ENCODE measurements at regions not wholly inside any gene's neighbourhood (a gene's known extent, or its start where the extent isn't known, plus 50 kb on each side); places are given as distances from the start of the nearest gene placed in this dataset.
"Not testable (repeated sequence)": the region's sequence is repeated elsewhere in the genome, so short reads cannot be mapped to it uniquely, and the experiment has no call there.

- H3K4me3 ChIP-seq; intact Hi-C loops (cut with micrococcal nuclease; ENCODE audit: unreplicated experiment); H4K20me1 ChIP-seq (ENCODE audit: insufficient read depth); H3K9me3 ChIP-seq (ENCODE audit: insufficient read depth, low read depth); H3K4me2 ChIP-seq; DNase-seq; POLR2A ChIA-PET (ENCODE audit: unreplicated experiment); H3K9me2 ChIP-seq (ENCODE audit: insufficient read depth); H3K79me2 ChIP-seq (ENCODE audit: low read depth); H3K27ac ChIP-seq; H3K36me3 ChIP-seq (ENCODE audit: low read depth); H3F3A ChIP-seq (ENCODE audit: insufficient read depth, low read depth); H3K27me3 ChIP-seq (ENCODE audit: insufficient read depth, low read depth); CTCF ChIA-PET; H3K4me1 ChIP-seq (replicated peaks; ENCODE audit: insufficient read depth); BruUV-seq (replicated peaks); H2AFZ ChIP-seq: not testable (repeated sequence)
Measured at GRCh38 chr15:22572152-22572735, 113.5 kb downstream of the GOLGA6L22 start.

- H2AFZ ChIP-seq; BruUV-seq (replicated peaks); H3K36me3 ChIP-seq (ENCODE audit: low read depth); H3K4me3 ChIP-seq; H3K27ac ChIP-seq; H3K4me1 ChIP-seq (replicated peaks; ENCODE audit: insufficient read depth); CTCF ChIA-PET; H3K9me2 ChIP-seq (ENCODE audit: insufficient read depth); H4K20me1 ChIP-seq (ENCODE audit: insufficient read depth); H3F3A ChIP-seq (ENCODE audit: insufficient read depth, low read depth); H3K79me2 ChIP-seq (ENCODE audit: low read depth); POLR2A ChIA-PET (ENCODE audit: unreplicated experiment); H3K4me2 ChIP-seq; intact Hi-C loops (cut with micrococcal nuclease; ENCODE audit: unreplicated experiment); H3K27me3 ChIP-seq (ENCODE audit: insufficient read depth, low read depth); H3K9me3 ChIP-seq (ENCODE audit: insufficient read depth, low read depth): not testable (repeated sequence)
- DNase-seq = peak in 1 of 2 experiments; percentile 25
Measured at GRCh38 chr15:22572792-22573191, 114.1 kb downstream of the GOLGA6L22 start.

DNA sequence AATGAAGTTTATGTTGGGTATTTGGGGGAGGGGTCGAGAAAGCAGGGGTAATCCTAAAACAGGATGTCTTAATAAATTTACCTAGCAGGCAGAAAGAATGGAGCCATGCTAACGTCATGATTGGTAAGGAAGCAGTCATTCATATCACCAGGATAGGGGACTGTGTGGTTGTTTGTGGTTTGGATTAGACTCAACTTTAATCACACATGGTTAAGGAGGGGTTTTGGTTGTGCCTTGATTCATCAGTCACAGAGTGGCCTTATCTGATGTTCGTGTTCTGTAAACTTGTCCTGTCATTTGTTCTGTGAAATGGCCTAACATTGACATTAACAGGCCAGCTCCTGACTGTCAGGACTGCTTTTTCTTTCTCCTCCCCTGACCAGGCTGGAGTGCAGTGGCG is 119.1 kb downstream of the GOLGA6L22 start:
- H4K20me1 ChIP-seq (ENCODE audit: insufficient read depth); POLR2A ChIA-PET (ENCODE audit: unreplicated experiment); intact Hi-C loops (cut with micrococcal nuclease; ENCODE audit: unreplicated experiment): not testable (repeated sequence)

DNA sequence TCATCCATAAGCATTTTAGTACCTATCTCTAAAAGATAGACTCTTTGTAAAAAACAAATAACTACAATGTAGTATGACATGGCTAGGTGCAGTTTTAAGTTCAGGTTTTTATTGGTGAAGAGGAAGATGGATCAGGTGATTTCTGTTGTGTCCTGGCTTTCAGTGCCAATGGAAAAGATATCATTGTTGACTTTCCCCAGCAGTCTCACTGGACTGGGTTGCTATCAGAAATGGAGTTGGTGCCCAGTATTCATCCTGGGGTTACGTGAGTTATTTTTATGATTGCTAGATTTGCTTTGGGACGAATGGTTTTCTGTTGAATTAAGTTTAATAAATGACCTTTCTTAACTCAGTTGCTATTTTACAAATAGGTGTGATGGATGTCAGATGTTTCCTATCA is 120.5 kb downstream of the GOLGA6L22 start:
- H3K27ac ChIP-seq; H3K4me1 ChIP-seq (replicated peaks; ENCODE audit: insufficient read depth); H3K4me3 ChIP-seq; H3F3A ChIP-seq (ENCODE audit: insufficient read depth, low read depth); H2AFZ ChIP-seq; BruUV-seq (replicated peaks); H3K4me2 ChIP-seq; DNase-seq; CTCF ChIA-PET; POLR2A ChIA-PET (ENCODE audit: unreplicated experiment); H4K20me1 ChIP-seq (ENCODE audit: insufficient read depth); H3K79me2 ChIP-seq (ENCODE audit: low read depth); H3K36me3 ChIP-seq (ENCODE audit: low read depth); H3K9me2 ChIP-seq (ENCODE audit: insufficient read depth); H3K27me3 ChIP-seq (ENCODE audit: insufficient read depth, low read depth); intact Hi-C loops (cut with micrococcal nuclease; ENCODE audit: unreplicated experiment); H3K9me3 ChIP-seq (ENCODE audit: insufficient read depth, low read depth): not testable (repeated sequence)

More for the DNA sequence above, 119.1 kb downstream of the GOLGA6L22 start:
- H3K27me3 ChIP-seq (ENCODE audit: insufficient read depth, low read depth); CTCF ChIA-PET; H3K4me2 ChIP-seq; H3F3A ChIP-seq (ENCODE audit: insufficient read depth, low read depth); H3K36me3 ChIP-seq (ENCODE audit: low read depth); H2AFZ ChIP-seq; H3K27ac ChIP-seq; H3K79me2 ChIP-seq (ENCODE audit: low read depth); H3K4me1 ChIP-seq (replicated peaks; ENCODE audit: insufficient read depth); H3K4me3 ChIP-seq; H3K9me3 ChIP-seq (ENCODE audit: insufficient read depth, low read depth); H3K9me2 ChIP-seq (ENCODE audit: insufficient read depth); BruUV-seq (replicated peaks); DNase-seq: not testable (repeated sequence)

DNA sequence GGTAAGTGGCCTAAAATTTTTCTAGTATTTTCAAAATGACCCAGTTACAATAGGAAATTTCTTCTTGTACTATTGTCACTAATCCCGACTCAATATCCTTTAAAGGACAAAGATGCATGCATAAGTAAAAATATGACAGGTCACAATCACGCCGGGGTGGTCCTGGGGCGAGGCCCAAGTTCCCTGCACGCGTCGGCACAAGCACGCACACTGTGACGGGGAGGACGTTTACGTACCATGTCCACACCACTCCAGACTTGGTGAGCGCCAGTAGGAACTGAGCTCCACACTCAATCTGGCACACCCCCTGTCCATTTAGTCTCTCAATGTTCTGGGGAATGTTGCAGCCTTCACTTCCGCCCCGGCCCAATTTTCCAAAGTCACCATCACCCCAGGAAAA is 128.7 kb downstream of the GOLGA6L22 start:
- intact Hi-C loops (cut with micrococcal nuclease; ENCODE audit: unreplicated experiment); H3K9me2 ChIP-seq (ENCODE audit: insufficient read depth): not testable (repeated sequence)

DNA sequence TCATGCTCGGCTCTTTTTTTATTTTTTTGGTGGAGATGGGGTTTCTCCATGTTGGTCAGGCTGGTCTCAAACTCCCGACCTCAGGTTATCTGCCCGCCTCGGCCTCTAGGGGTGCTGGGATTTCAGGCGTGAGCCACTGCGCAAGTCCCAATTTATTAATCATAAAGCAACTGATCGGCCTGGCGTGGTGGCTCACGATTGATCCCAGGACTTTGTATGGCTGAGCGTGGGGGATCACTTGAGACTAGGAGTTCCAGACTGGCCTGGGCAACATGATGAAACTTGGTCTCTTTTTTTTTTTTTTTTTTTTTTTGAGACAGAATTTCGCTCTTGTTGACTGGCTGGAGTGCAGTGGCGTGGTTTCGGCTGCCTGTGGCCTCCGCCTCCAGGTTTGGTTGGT is 139.8 kb downstream of the GOLGA6L22 start:
- H3K27me3 ChIP-seq (ENCODE audit: insufficient read depth, low read depth); H3K36me3 ChIP-seq (ENCODE audit: low read depth); H2AFZ ChIP-seq; H3K9me2 ChIP-seq (ENCODE audit: insufficient read depth); intact Hi-C loops (cut with micrococcal nuclease; ENCODE audit: unreplicated experiment); H4K20me1 ChIP-seq (ENCODE audit: insufficient read depth); H3K4me2 ChIP-seq; BruUV-seq (replicated peaks); H3K79me2 ChIP-seq (ENCODE audit: low read depth); H3K4me3 ChIP-seq; CTCF ChIA-PET; POLR2A ChIA-PET (ENCODE audit: unreplicated experiment); H3K9me3 ChIP-seq (ENCODE audit: insufficient read depth, low read depth); H3F3A ChIP-seq (ENCODE audit: insufficient read depth, low read depth); DNase-seq; H3K27ac ChIP-seq: not testable (repeated sequence)
- peaks cover 13% of the 10 kb centered on the region; the same call in 1 of the 2 replicates for H3K4me1 ChIP-seq (replicated peaks; ENCODE audit: insufficient read depth)

More for the DNA sequence above, 128.7 kb downstream of the GOLGA6L22 start:
- H3K4me1 ChIP-seq (replicated peaks; ENCODE audit: insufficient read depth); H3K27me3 ChIP-seq (ENCODE audit: insufficient read depth, low read depth); POLR2A ChIA-PET (ENCODE audit: unreplicated experiment); H3F3A ChIP-seq (ENCODE audit: insufficient read depth, low read depth); H3K79me2 ChIP-seq (ENCODE audit: low read depth); H3K36me3 ChIP-seq (ENCODE audit: low read depth); H3K9me3 ChIP-seq (ENCODE audit: insufficient read depth, low read depth); H4K20me1 ChIP-seq (ENCODE audit: insufficient read depth); H2AFZ ChIP-seq; H3K4me2 ChIP-seq; DNase-seq; H3K27ac ChIP-seq; H3K4me3 ChIP-seq; CTCF ChIA-PET; BruUV-seq (replicated peaks): not testable (repeated sequence)

DNA sequence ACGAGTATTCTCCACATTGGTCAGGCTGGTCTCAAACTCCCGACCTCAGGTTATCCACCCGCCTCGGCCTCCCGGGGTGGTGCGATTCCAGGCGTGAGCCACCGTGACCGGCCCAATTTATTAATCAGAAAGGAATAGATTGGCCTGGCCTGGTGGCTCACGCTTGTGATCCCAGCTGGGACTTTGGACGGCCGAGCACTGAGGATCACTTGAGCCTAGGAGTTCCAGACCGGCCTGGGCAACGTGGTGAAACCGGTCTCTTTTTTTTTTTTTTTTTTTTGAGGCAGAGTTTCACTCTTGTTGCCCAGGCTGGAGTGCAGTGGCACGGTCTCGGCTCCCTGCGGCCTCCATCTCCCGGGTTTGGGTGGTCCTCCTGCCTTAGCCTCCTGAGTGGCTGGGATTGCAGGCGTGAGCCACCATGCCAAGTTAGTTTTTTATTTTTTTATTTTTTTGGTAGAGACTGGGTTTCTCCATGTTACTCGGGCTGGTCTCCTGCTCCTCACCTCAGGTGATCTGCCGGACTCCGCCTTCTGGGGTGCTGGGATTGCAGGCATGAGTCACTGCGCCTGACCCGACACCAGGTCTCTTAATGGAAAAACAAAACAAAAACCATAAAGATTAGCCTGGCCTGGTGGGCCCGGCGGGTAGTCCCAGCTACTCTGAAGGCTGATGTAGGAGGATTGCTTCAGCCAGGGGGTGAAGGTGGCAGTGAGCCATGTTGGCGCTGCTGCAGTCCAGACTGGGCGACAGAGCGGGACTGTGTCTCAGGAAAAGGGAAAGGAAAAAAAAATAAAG is 141.0 kb downstream of the GOLGA6L22 start:
- H3K79me2 ChIP-seq (ENCODE audit: low read depth); H3F3A ChIP-seq (ENCODE audit: insufficient read depth, low read depth); intact Hi-C loops (cut with micrococcal nuclease; ENCODE audit: unreplicated experiment); POLR2A ChIA-PET (ENCODE audit: unreplicated experiment); H3K9me2 ChIP-seq (ENCODE audit: insufficient read depth); H3K9me3 ChIP-seq (ENCODE audit: insufficient read depth, low read depth); CTCF ChIA-PET; H3K36me3 ChIP-seq (ENCODE audit: low read depth); H4K20me1 ChIP-seq (ENCODE audit: insufficient read depth); H3K27me3 ChIP-seq (ENCODE audit: insufficient read depth, low read depth): not testable (repeated sequence)
- H3K27ac ChIP-seq = peak overlapping the region; percentile 90
- peak overlapping the region; percentile 51; the same call in 1 of the 2 replicates for H3K4me3 ChIP-seq
- BruUV-seq (replicated peaks) = TSS peak; percentile 69
- H3K4me1 ChIP-seq (replicated peaks; ENCODE audit: insufficient read depth) = peaks cover 13% of the 10 kb centered on the region; the same call in 1 of the 2 replicates
- H3K4me2 ChIP-seq = peak overlapping the region; percentile 84
- peak; percentile 90 to 91 for DNase-seq
- H2AFZ ChIP-seq = peak overlapping the region; percentile 90
